Transverse colon (tissue), 4 donors: ENCODE measurements at regions not wholly inside any gene's neighbourhood (a gene's known extent, or its start where the extent isn't known, plus 50 kb on each side); places are given as distances from the start of the nearest gene placed in this dataset.

Experiments used
- DNase-seq: peaks from one replicate; pipeline ENCODE4 v3.0.0-alpha.2; 2019
- H3K27ac ChIP-seq, 4 donors: fragments of 200-600 bp; sonication (generic); 2 replicates each; pipeline ENCODE4 v1.5.1; 2016 to 2018; ENCODE audit warnings: inconsistent platforms in 4 of 4
- H3K27me3 ChIP-seq: fragments of 200-600 bp; sonication (generic); 2 replicates; pipeline ENCODE4 v1.5.1; 2017; ENCODE audit warnings: inconsistent platforms
- H3K36me3 ChIP-seq, 4 donors: fragments of 200-600 bp; sonication (generic); 2 replicates each; pipeline ENCODE4 v1.5.1; 2017 to 2019; ENCODE audit warnings: inconsistent platforms in 4 of 4
- H3K4me1 ChIP-seq, 4 donors: fragments of 200-600 bp; sonication (generic); 2 replicates each; pipeline ENCODE4 v1.5.1; 2017 to 2020; ENCODE audit warnings: inconsistent platforms in 4 of 4
- H3K4me3 ChIP-seq, 4 donors: fragments of 200-600 bp; sonication (generic); 1 replicate in 1 of 4; 2 replicates in 3 of 4; pipeline versions ENCODE4 v1.5.1 to v1.6.1; 2017 to 2019; ENCODE audit warnings: inconsistent platforms in 4 of 4
- H3K9me3 ChIP-seq, 2 donors: fragments of 200-600 bp; sonication (generic); 2 replicates each; pipeline ENCODE4 v1.5.1; 2017 to 2019; ENCODE audit warnings: inconsistent platforms in 2 of 2
- EP300 ChIP-seq: sonication (generic); formaldehyde crosslinking; IDR thresholded peaks from one replicate; pipeline ENCODE4 v1.6.1; 2017; ENCODE audit warnings: antibody characterized with exemption, low read depth
- POLR2A ChIP-seq: fragments of 450-650 bp; IDR thresholded peaks from one replicate; pipeline ENCODE4 v1.6.1; 2016; ENCODE audit warnings: antibody characterized with exemption, mild to moderate bottlenecking, moderate library complexity
- POLR2AphosphoS5 ChIP-seq, 3 donors: sonication (generic); formaldehyde crosslinking; IDR thresholded peaks; one replicate each; pipeline ENCODE4 v1.6.1; 2016; ENCODE audit warnings: antibody characterized with exemption in 3 of 3
- WGBS, 2 donors: methylation state at CpG; one replicate each; pipeline ENCODE4 v1.1.5; 2018; ENCODE audit warnings: low coverage in 1 of 2; 5-methylcytosine and 5-hydroxymethylcytosine counted together
- in situ Hi-C, 4 donors: fragments of 200-750 bp; cut with MboI; loops; one replicate each; pipeline versions ENCODE4 v1.15.0 to v1.15.1; 2017; ENCODE audit warnings: low sequenced_read_pairs in 3 of 4, low pct_ligation_motif_present in 1 of 4, low pct_unique_long_range_greater_than_20kb in 1 of 4
- intact Hi-C: fragments of 100-400 bp; cut with DNase I; formaldehyde crosslinking; loops from one replicate; pipeline ENCODE4 v1.15.1; 2023; ENCODE audit warnings: low total_unique reads
- TF ChIP-seq, protein P1 (sequence below), 5 experiments: fragments of 200-600 bp in 3 of 5; fragments of 450-650 bp in 2 of 5; sonication (generic) in 3 of 5; IDR thresholded peaks; 1 replicate in 2 of 5; 2 replicates in 3 of 5; pipeline ENCODE4 v1.5.1; 2016 to 2017; ENCODE audit warnings: antibody characterized with exemption in 5 of 5, inconsistent platforms in 3 of 5, mild to moderate bottlenecking in 2 of 5, moderate library complexity in 1 of 5

DNA sequence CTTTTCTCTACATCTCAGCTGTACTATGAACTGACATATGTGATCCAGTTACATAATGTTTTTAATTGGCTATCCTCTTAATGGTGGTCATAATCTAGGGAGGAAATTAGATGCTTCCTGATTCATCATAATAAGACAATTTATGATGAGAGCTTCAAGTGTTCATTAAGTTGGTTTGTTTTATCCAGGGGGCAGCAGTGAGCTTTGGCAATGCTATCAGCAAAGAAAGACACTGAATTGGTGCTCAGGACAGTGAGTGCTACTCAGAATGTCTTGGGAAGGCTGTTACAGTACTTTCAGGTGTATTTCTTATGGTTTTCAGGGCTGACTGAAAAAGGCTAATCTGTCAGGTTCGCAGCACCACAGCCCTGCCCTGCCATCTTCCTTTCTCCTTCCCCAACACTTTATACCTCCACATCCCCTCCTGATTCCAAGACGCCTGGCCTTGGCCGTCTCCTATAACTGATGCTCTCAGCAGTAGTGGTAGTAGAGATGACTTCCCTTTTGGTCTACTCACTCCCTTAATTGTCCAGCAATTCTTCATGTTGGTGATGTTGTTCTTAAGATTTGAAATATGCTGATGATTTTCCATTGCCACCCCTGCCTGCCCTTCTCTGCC lies 67.0 kb upstream of the TNFAIP3 start:
- no peak overlapping the region for H3K4me3 ChIP-seq
- no peaks in the 10 kb centered on the region for H3K36me3 ChIP-seq
- in situ Hi-C loops (loop anchor here in 2 of 4 donors (5.0 to 10.0 kb wide), 2 partner anchors 88 to 145 kb away; no protein-coding TSS in a partner anchor), intact Hi-C loops (loop anchor here (10.0 kb wide), 1 partner anchor 75 kb away; no protein-coding TSS in a partner anchor)
- no peak for TF ChIP-seq POLR2A
- TF ChIP-seq, protein P1, sequence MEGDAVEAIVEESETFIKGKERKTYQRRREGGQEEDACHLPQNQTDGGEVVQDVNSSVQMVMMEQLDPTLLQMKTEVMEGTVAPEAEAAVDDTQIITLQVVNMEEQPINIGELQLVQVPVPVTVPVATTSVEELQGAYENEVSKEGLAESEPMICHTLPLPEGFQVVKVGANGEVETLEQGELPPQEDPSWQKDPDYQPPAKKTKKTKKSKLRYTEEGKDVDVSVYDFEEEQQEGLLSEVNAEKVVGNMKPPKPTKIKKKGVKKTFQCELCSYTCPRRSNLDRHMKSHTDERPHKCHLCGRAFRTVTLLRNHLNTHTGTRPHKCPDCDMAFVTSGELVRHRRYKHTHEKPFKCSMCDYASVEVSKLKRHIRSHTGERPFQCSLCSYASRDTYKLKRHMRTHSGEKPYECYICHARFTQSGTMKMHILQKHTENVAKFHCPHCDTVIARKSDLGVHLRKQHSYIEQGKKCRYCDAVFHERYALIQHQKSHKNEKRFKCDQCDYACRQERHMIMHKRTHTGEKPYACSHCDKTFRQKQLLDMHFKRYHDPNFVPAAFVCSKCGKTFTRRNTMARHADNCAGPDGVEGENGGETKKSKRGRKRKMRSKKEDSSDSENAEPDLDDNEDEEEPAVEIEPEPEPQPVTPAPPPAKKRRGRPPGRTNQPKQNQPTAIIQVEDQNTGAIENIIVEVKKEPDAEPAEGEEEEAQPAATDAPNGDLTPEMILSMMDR (IDR thresholded peaks at IDR 0.05) = peak; percentile 39 to 55 (median 49)
- peaks cover 0 to 41% (median 7%) of the 10 kb centered on the region in 4 donors for H3K4me1 ChIP-seq
- H3K27me3 ChIP-seq = no peaks in the 10 kb centered on the region
- peak; percentile 44 for DNase-seq
- peak overlapping the region in 2 of 4 donors; percentile 14 to 49 for H3K27ac ChIP-seq
- H3K9me3 ChIP-seq = no peaks in the 10 kb centered on the region
- WGBS, 2 donors = 70 to 89% methylated on average over 3 of the region's 3 CpGs

DNA sequence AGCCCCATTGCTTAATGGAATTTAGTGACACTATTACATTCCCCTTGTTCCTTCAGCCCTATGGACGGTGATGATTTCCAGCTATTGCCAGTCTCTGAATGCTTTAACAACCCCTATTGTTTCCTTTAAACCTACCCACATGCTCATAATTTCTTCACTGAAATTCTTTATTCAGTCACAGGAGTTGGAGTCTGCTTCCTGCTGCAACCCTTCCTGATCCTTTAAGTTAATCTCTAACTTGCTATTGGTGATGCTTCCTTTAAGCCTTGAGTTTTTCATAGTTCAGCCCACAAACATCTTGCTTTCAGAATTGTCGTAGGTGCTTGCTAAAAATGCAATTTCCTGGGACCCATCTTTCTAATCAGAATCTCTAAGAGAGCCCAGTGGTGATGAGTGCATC lies 66.3 kb upstream of the TNFAIP3 start:
- no peak for TF ChIP-seq POLR2A
- no peak for TF ChIP-seq EP300
- TF ChIP-seq, protein P1 (IDR thresholded peaks at IDR 0.05) = no peak
- TF ChIP-seq POLR2AphosphoS5 (IDR thresholded peaks at IDR 0.05) = no peak
- H3K4me1 ChIP-seq = peaks cover 0 to 48% (median 7%) of the 10 kb centered on the region in 4 donors
- intact Hi-C loops = loop anchor here (10.0 kb wide), 1 partner anchor 74 kb away; no protein-coding TSS in a partner anchor
- H3K27ac ChIP-seq = peak overlapping the region in 3 of 4 donors; percentile 14 to 53 (median 49)
- H3K9me3 ChIP-seq = no peaks in the 10 kb centered on the region
- no peaks in the 10 kb centered on the region for H3K36me3 ChIP-seq
- 69 to 71% methylated on average over 2 of the region's 2 CpGs for WGBS, 2 donors
- H3K4me3 ChIP-seq = no peak overlapping the region
- in situ Hi-C loops = loop anchor here in 1 of 4 donors (10.0 kb wide), 1 partner anchor 144 kb away; no protein-coding TSS in a partner anchor
- H3K27me3 ChIP-seq = no peaks in the 10 kb centered on the region
- DNase-seq = no peak

DNA sequence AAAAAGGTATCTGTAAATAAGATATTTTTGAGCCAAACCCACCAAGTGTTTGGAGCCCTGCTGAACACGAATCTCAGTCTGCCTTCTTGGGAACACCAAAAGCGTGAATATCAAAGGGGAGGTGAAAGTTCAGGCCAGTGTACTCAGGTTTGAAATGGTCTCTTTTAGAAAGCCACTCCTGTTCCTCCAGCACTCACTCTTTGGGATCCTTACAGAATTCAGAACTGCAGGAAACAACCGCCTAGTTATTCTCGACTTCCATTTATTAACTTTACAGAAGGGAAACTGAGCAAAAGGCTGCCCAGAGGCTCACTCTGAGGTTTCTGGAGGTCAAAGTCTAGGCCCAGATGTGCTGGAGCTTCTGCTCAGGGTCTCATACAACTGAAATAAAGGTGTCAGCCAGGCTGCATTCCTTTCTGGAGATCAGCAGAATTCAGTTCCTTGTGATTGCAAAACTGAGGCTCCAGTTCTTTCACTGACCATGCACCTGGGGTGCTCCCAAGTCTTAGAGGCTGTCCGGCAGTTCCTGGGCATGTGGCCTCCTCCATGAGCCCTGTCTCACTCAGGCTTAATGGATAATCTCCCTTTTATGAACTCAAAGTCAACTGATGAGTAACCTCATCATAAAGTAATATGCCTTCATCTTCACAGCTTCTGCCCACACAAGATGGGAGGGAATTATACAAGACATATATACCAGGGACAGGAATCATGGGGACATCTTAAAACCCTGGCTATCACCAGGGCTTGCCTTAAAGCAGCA lies 65.5 kb upstream of the TNFAIP3 start:
- H3K27ac ChIP-seq = peak overlapping the region in 2 of 4 donors; percentile 49 to 53
- H3K4me1 ChIP-seq = peaks cover 0 to 49% (median 7%) of the 10 kb centered on the region in 4 donors
- H3K27me3 ChIP-seq = no peaks in the 10 kb centered on the region
- TF ChIP-seq POLR2AphosphoS5 (IDR thresholded peaks at IDR 0.05) (peak in 1 of 3 donors; percentile 30), EP300 (no peak), POLR2A (no peak)
- TF ChIP-seq, protein P1 (IDR thresholded peaks at IDR 0.05) = no peak
- in situ Hi-C loops (loop anchor here in 1 of 4 donors (10.0 kb wide), 1 partner anchor 143 kb away; no protein-coding TSS in a partner anchor), intact Hi-C loops (loop anchor here (10.0 kb wide), 1 partner anchor 73 kb away; no protein-coding TSS in a partner anchor)
- no peaks in the 10 kb centered on the region for H3K36me3 ChIP-seq
- no peak for DNase-seq
- 81 to 100% methylated on average over 3 to 5 of the region's 5 CpGs for WGBS, 2 donors
- H3K4me3 ChIP-seq = no peak overlapping the region
- H3K9me3 ChIP-seq = no peaks in the 10 kb centered on the region
